ENCODE measurements at regions not wholly inside any gene's neighbourhood (a gene's known extent, or its start where the extent isn't known, plus 50 kb on each side); places are given as distances from the start of the nearest gene placed in this dataset.

GRCh38 chr2:2843969-2844548, 513.0 kb upstream of the MYT1L start:
- no peak for DNase-seq

GRCh38 chr2:2842466-2842865, 511.4 kb upstream of the MYT1L start:
- no peak for DNase-seq

GRCh38 chr2:2840681-2841300, 509.7 kb upstream of the MYT1L start:
- no peak for DNase-seq

GRCh38 chr2:2839782-2840531, 508.9 kb upstream of the MYT1L start:
- no peak for DNase-seq

- DNase-seq: no peak
Observed at GRCh38 chr2:2839393-2839781, 508.3 kb upstream of the MYT1L start.

GRCh38 chr2:2838548-2838845, 507.4 kb upstream of the MYT1L start:
- DNase-seq: no peak

GRCh38 chr2:2837746-2838547, 506.9 kb upstream of the MYT1L start:
- DNase-seq: no peak

- no peak for DNase-seq
Observed at GRCh38 chr2:2836343-2837070, 505.4 kb upstream of the MYT1L start.

GRCh38 chr2:2834516-2835254, 503.6 kb upstream of the MYT1L start:
- no peak for DNase-seq

- DNase-seq: no peak
Observed at GRCh38 chr2:2834105-2834504, 503.0 kb upstream of the MYT1L start.

GRCh38 chr2:2832657-2833056, 501.6 kb upstream of the MYT1L start:
- no peak for DNase-seq

GRCh38 chr2:2831633-2832032, 500.6 kb upstream of the MYT1L start:
- DNase-seq: no peak

GRCh38 chr2:2830576-2830975, 499.5 kb upstream of the MYT1L start:
- no peak for DNase-seq

- no peak for DNase-seq
Observed at GRCh38 chr2:2828774-2829368, 497.8 kb upstream of the MYT1L start.

GRCh38 chr2:2827761-2828221, 496.7 kb upstream of the MYT1L start:
- DNase-seq: no peak

GRCh38 chr2:2827046-2827636, 496.1 kb upstream of the MYT1L start:
- DNase-seq: no peak

GRCh38 chr2:2826621-2827020, 495.5 kb upstream of the MYT1L start:
- no peak for DNase-seq

- DNase-seq: no peak
Observed at GRCh38 chr2:2826209-2826551, 495.1 kb upstream of the MYT1L start.

GRCh38 chr2:2825516-2826208, 494.6 kb upstream of the MYT1L start:
- no peak for DNase-seq

GRCh38 chr2:2825062-2825461, 494.0 kb upstream of the MYT1L start:
- no peak for DNase-seq

- DNase-seq: no peak
Observed at GRCh38 chr2:2824588-2824987, 493.5 kb upstream of the MYT1L start.

All from activated T-cell treated with anti-CD3 and anti-CD28 coated beads for 4 hours (primary cell).